Glomerular visceral epithelial cell (primary cell): ENCODE measurements at regions not wholly inside any gene's neighbourhood (a gene's known extent, or its start where the extent isn't known, plus 50 kb on each side); places are given as distances from the start of the nearest gene placed in this dataset.

ENCODE experiments used
- DNase-seq: peaks from one replicate; pipeline ENCODE4 v3.0.0-alpha.2; 2016; ENCODE audit errors: extremely low spot score

DNA sequence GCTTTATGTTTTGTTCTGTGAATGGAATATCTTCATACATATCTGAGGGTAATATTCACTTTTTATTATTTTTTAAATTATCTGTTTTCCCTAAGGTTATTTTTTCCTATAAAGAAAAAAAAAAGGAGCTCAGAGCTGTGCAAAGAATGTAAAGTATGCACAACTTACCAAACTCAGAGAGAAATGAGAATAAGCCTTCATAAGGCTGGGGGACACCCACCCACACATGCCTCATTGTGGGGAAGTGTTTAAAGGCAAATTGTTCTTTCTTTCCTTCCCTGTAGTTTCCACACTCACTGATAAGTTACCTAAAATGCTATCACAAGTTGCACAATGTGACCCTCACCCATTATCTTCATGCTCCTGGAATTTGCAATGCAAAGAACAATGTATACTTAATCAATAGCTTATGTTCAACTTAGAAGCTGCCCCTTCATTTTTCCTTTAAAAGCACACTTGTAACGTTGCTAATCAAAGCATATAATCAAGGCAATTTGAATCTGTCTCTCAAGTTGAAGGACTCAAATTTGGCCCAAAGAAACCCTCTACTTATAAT, 108.1 kb downstream of the GNAT3 start:
- no peak for DNase-seq

DNA sequence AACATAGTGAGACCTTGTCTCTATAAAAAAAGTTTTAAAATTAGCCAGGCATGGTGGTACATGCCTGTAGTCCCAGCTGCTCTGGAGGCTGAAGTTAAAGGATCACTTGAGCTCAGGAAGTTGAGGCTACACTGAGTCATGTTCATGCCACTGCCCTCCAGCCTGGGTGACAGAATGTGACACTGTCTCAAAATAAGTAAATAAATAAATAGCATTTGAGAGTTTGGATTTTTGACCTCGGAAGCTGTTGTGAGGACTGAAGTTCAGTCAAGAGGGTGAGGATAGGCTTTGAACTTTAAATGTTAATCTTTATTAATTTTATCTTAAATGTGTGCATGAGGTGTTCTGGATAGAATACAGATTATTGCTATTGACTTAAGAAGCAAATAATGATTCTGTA, 110.2 kb downstream of the GNAT3 start:
- no peak for DNase-seq

DNA sequence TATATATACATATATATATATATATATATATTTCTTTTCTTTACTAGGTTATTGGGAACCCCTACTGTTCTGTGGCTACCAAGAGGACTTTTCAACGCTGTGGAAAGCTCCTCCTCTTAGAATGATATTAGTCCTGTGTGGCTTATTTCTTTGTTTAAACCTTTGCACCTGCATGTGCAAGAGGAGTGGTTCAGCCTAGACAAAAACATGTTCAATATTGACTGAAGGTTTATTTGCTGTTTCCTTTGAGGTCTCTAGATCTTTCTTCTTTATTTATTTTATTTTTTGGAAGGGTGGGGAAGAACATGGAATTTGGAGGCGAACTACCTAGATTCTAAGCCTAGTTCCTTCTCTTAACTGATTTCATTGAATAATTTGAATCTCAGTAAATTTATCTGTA, 118.1 kb downstream of the GNAT3 start:
- DNase-seq = no peak

DNA sequence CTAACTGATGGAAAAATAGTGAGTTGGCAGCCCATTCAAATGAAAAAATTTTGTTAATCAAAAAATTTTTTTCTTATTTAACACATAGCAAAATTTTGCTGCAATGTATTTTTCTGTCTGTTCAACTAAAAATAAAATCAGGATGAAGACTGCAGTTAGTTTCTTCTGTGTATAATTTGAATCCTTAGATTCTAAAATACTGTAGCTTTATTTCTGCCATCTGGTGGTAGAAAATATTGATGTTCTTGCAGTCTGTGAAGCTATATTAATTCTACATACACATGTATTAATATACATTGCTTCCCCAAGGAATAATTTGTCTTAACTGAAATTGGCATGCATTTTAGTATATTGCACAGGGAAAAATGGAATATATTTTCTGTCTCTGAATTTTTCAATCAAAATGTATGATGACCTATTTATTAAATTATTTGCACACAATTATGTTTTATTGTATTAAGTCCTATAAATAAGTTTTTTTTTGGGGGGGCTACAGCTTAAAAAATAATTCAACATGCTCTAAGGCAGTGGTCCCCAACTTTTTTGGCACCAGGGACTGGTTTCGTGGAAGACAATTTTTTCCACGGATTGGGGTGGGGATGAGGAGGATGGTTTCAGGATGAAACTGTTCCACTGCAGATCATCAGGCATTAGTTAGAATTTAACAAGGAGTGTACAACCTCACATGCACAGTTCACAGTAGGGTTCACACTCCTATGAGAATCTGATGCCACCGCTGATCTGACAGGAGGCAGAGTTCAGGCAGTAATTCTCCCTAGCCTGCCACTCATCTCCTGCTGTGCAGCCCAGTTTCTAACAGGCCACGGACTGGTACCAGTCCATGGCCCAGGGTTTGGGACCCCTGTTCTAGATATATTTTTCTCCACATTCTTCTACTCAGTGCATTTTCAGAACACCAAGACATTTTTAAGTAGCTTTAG, 119.4 kb downstream of the GNAT3 start:
- DNase-seq = peak; percentile 22

DNA sequence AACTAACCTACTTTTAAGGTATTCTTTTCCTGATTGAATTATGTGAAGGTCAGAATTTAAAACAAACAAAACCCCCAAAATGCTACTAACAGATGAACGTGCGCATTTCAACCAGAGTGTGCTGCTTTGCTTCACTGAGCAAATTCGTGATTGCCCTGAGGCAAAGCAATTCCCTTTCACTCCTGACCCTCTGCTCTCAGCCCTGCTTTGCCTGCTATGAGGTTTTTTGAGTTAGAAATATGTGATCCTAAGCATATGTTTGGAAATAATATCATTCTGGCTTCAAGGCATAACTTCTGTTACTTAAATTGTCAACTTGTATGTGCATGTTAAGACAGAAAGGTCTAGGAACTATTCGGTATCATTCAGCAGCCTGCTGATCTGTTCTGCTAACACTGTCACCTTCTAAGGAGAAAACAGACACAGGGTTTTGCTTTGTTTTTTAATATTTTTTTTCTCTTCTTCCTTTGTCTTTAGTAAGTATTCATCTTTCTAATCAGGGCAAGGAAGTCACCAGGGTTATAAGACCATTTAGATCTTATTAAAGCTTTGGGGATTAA, 124.2 kb downstream of the GNAT3 start:
- no peak for DNase-seq

DNA sequence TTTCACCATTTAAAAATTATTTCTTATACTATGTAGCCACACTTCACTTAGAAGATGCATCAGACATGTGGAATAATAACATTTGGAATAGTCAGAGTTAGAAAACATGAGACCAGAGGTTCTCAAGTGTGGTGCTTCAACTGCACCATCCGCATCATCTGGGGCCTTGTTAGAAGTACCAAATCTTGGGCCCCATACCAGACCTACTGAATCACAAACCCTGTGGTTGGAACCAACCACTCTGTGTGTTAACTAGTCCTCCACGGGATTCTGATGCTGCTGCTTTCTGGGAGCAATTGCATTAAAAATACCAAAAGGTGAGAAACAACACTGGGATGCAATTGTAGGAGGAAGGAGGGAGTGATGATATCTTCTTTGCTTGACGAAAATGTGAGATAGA, 125.2 kb downstream of the GNAT3 start:
- peak; percentile 4 for DNase-seq

DNA sequence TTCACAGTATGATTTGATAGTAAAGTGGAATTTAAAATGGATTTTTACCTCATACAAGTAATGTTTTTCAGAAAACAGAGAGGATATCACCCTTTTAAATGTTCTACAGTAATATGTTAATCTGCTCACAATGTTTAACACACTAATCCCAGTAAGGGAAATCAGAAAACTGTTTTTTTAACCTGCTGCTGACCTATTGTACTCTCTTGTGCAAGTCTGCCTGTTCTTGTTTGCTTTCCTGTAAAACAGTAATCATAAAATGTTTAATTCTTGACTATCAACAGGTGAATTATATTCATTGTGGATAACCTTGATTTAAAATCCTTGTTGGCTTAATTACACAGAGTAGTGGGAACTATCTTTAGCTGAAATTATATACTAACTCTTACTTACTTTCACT, 126.4 kb downstream of the GNAT3 start:
- no peak for DNase-seq

DNA sequence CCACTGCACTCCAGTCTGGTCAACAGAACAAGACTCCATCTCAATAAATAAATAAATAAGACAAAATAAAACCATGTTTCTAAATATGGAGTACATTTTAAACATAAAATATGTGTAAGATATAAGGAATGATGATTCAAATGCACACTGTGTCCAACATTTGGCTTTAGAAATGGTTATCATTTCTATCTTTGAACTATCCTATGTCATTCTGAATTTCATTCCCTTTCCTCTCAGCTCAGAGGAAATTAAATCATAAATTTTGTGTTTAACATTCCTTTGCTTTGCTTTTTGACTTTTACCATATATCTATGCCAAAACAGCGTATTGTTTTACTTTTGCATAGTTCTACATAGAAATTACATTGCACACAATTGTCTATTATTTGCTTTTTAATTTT, 130.9 kb downstream of the GNAT3 start:
- DNase-seq = no peak

DNA sequence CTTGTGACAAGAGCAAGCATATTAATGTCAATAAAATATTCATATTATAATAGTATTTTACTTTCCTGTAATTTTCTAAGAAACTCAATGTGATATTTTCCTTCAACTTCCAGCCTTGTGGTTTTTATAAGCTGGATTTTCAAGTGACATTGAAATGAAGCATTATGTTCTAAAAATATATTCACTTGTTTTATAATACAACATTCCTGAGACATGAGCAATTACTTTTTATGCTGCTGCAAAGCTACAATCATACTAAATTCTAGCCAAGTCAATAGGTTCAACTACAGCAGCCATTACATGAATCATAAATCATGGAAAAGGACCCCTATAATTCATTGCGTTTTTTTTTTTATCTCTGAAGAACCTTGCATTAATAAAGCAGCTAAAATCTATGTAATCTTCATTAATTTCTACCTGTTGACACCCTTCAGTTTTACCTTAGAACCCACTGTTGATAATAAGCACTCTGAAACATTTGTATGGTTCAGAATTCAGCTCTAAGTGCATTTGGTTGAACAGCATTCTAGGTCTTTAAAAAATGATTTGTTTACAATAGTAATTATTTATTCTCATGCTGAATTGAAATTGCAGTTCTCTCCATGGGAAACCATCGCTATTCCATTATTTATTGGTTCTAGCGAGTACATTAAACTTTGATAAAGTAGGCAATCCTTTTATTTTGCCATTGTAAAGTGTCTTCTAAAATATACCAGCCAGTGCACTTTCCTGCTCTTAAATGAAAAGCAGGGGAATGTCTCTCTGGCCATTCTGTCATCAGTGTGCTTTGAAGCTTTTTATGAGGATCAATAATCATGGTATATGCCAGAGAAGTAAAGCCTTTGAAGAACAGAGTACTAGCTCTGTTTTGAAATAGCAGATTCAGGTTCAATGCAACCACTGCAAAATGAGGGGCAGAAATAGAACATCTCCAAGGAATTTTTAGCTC, 132.6 kb downstream of the GNAT3 start:
- DNase-seq = peak; percentile 23

DNA sequence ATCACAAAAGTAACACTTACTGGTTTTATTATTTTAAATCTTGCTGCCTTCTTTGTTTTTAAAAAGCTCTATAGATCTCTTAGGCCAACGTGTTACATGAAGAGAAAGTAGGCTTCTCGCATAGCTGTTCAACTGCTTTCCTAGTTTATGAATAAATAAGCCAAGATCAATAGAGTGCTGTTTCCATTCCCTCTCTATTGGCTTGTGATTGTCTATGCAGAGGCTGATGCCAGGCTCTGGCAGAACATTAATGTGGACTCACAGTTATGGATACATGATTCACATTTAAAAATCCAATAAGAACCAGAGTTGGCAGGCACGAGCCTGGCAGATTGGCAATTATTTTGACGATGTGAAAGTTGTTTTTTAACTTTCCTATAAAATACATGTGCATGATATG, 137.5 kb downstream of the GNAT3 start:
- no peak for DNase-seq

DNA sequence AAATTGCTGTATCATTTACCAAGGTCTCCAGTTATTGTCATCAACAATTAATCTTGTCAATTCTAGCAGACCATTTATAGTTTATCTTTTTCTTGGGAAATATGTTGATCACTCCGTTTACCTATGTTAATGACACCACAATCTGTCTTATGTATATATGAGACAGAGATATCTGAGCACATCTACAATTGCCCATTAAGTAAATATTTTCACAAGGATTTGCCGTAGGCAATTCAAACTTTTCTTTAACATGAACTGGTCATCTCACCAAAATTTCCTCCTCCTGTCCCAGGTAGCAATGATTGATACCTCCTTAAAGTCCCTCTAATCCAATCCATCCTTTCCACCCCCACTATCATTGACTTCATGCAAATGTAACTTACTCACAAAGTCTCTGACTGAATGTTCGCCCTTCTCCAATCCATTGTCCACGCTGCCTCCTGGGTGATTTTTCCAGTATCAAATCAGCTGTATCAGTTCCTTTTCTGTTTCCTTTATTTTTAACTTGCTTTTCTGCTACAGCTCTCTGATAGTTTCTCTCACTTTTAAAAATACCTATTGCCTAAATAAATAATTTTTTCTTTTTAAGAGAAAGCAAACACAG, 138.3 kb downstream of the GNAT3 start:
- no peak for DNase-seq

DNA sequence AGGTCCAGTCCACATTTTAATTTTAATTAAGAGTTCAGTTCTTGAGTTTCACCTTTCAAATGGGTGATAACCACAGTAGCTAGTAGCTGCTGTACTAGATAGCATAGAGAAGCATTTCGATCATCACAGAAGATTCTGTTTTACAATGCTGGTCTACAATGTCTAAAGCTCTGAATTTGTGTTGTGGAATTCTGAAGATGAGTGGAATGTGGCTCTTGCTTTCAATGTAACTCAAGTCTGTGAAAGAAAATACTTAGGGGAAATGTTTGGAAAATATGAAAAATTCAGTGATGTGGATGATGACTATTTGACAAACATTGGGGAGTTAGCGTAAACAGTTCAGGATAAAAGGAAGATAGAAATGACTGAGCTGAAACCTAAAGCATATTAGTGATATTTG, 139.4 kb downstream of the GNAT3 start:
- no peak for DNase-seq

DNA sequence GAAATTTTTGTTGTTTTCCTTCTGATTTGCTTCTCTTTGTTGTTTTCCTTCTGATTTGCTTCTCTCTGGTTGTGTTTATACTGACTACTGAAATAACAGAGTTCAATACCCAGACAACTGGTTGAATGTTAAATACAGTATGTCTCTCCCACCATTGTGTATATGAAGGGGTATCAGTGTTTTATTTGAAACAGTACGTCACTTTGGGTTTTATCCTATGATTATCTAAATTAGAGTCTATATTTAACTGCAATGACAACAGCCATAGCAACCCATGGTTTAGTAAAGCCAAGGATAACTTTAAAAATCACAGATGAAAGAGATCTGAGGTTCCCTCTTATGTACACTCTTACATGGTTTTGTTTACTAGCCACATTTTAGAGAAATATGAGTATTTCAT, 141.3 kb downstream of the GNAT3 start:
- no peak for DNase-seq

DNA sequence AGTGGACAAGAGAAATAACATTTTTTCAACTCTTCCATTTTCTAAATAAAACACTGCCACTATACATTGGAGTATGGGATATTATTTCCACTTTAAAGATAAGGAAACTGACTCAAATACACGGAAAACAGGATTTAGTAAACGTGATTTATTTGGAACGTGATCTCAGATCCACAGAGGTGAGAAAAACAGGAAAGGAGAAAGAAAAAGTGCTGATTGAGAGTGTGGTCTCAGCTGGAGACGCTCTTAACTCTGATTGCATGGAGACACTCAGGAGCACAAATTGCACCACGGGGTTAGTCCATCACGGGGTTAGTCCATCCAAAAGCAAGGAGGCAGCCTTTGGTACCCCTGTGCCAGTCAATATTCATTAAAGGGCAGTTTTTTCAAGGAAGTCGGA, 142.5 kb downstream of the GNAT3 start:
- DNase-seq = no peak

DNA sequence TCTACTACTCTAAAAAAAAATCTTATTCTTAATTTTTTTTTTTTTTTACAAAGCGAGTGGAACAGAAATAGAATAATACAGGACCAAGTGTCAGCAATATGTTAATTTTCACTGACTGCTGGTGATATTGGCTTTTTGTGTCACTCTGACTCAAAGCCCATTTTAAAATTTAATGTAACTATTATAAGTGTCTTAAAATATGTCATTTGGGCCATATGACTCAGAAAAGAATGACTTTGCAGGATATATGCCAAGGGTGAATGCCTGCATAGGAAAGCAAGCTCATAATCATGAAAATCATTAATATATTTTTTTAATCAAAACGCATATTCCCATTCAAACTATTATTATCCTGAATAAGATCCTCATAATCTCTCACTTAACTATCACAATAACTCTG, 149.2 kb downstream of the GNAT3 start:
- no peak for DNase-seq

DNA sequence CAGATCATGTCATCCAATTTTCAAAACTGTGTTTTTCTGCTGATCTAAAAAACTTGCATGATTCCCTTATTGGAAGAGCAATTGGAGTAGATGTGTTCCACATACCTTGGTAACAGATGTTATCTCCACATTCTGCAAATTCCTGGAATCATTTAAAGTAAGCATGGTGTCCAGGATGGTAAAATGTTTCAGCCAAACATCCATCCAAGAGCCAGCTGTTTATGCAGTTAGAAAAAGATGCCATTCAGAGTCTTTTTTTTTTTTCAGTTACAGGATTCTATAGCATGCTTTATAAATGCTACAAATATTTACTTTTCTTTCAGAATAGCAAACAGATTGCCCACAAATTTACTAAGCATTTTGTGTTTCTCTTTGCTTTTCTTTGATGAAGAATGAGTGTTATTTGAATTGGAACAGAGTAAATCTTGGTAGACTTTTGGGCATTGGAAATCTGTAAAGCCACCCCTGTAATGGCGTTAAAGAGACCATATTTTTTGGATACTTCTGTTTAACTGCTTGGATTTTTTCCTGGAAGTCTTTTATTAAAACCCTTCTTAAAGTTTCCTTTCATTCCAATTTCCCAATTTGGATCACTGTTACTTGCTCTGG, 149.8 kb downstream of the GNAT3 start:
- no peak for DNase-seq

DNA sequence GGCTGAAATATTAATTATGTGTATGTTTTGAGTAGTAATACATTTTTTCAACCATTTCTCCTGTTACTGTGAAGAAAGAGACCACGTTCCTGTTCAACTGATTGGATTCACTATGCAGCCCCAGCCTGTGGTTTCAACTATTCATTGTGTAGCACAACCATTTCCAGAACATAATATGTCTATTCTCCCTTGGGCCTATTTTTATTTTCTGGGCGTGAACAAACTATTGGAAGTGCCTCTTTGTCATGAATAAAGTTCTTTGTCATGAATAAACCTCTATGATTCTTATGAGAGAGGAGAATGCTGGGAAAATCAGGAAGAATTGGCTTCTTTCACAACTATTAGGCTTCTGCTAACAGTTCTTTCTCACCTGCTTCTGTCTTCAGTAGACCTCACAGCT, 152.4 kb downstream of the GNAT3 start:
- DNase-seq = no peak

DNA sequence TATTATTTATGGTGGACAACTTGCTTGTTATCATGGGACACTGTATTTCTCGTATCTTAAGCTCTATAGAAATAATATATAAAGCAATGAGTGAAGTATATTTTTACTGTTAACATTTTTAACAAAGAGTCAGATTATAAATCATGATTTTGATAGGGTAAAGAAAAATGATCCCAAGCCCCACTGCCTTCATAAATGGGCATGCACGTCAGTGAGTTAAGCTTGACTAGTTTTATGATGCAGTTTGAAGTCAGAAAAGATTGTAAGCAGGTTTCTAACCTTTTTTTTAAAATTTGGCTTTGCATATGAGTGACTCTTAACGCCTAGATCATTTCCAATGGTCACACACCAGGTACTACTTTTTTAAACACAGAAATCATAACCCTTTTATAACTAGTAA, 152.8 kb downstream of the GNAT3 start:
- no peak for DNase-seq

DNA sequence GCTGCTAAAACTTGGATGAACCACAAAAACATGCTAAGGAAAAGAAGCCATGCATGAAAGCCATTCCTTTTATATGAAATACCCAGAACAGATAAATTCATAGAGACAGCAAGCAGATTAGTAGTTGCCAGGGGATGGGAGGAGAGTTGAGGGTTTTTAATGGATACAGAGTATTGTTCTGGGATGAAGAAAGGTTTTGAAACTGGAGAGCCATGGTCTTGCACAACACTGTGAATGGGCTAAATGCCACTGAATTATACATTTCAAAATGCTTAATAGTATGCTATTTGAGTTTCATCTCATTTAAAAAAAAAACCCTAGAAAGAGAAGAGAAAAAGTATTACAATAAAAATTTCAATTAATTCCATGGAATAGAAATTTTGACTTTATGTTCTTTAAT, 154.3 kb downstream of the GNAT3 start:
- no peak for DNase-seq

DNA sequence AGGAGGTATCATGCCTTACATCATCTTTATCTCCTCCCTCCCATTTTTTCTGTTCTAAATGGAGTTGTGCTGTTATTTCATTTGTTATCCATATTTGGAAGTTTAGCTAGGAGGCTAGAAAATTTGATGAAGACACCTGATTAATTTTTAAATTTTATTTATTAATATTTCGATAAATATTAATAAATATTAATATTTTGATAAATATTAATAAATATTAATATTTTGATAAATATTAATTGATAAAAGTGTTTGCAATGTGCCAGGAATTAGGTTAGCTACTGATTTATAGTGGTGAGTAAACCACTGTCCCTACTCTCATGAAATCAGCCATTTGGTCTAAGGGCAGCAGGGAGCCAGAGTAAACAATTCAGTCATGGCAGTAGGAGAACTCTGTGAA, 161.4 kb downstream of the GNAT3 start:
- no peak for DNase-seq

DNA sequence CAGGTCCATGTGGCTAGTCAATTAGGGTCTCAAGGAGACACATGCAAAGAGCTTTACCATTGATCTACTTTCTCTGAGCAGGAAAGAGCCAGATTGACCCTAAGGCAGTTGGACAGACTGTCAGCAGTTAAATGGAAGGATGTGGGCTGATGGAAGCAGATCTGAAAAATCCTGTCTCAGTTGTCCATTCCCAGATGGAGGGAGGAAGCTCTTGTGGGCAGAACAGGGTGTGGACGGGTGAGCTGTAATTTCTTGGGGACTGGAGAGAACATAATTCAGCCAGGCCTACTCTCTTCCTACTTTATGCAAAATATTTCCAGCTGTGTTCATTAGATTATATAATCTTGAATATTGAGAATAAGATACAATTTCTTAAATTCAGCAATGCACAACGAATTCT, 163.6 kb downstream of the GNAT3 start:
- no peak for DNase-seq
